ENCODE measurements at regions not wholly inside any gene's neighbourhood (a gene's known extent, or its start where the extent isn't known, plus 50 kb on each side); places are given as distances from the start of the nearest gene placed in this dataset.

GRCh38 chr16:86662740-86663139 lies 84.4 kb downstream of the FOXL1 start:
- H3K4me1 ChIP-seq (ENCODE audit: control insufficient read depth in 5 of 5, insufficient read depth in 5 of 5, low read length in 5 of 5): peaks cover 0 to 21% (median 0%) of the 10 kb centered on the region in 5 donors
- H3K9ac ChIP-seq (ENCODE audit: low read length in 5 of 5): no peak overlapping the region
- no peaks in the 10 kb centered on the region for H3K9me3 ChIP-seq (ENCODE audit: control insufficient read depth in 5 of 5, low read length in 5 of 5)
- no peak overlapping the region for H3K27ac ChIP-seq (ENCODE audit: low read depth, low read length)
- H3K36me3 ChIP-seq (ENCODE audit: control insufficient read depth in 5 of 5, insufficient read depth in 5 of 5, low read length in 5 of 5): no peaks in the 10 kb centered on the region
- H3K27me3 ChIP-seq (ENCODE audit: control insufficient read depth in 5 of 5, insufficient read depth in 4 of 5, low read length in 5 of 5): peaks cover 13 to 47% (median 21%) of the 10 kb centered on the region in 5 donors
- H3K4me3 ChIP-seq (ENCODE audit: low read depth in 1 of 5, low read length in 5 of 5): no peak overlapping the region

- Histone ChIP-seq H3K27me3 (ENCODE audit: control insufficient read depth in 5 of 5, insufficient read depth in 4 of 5, low read length in 5 of 5) (peaks cover 13 to 41% (median 18%) of the 10 kb centered on the region in 5 donors), H3K36me3 (ENCODE audit: control insufficient read depth in 5 of 5, insufficient read depth in 5 of 5, low read length in 5 of 5) (no peaks in the 10 kb centered on the region), H3K9me3 (ENCODE audit: control insufficient read depth in 5 of 5, low read length in 5 of 5) (no peaks in the 10 kb centered on the region), H3K4me1 (ENCODE audit: control insufficient read depth in 5 of 5, insufficient read depth in 5 of 5, low read length in 5 of 5) (peaks cover 0 to 29% (median 0%) of the 10 kb centered on the region in 5 donors), H3K27ac (ENCODE audit: low read depth, low read length) (no peak overlapping the region), H3K4me3 (ENCODE audit: low read depth in 1 of 5, low read length in 5 of 5) (no peak overlapping the region), H3K9ac (ENCODE audit: low read length in 5 of 5) (no peak overlapping the region)
These were observed 85.6 kb downstream of the FOXL1 start for GRCh38 chr16:86663685-86664521.

GRCh38 chr16:86664522-86665318 lies 86.4 kb downstream of the FOXL1 start:
- no peaks in the 10 kb centered on the region for H3K36me3 ChIP-seq (ENCODE audit: control insufficient read depth in 5 of 5, insufficient read depth in 5 of 5, low read length in 5 of 5)
- no peak overlapping the region for H3K27ac ChIP-seq (ENCODE audit: low read depth, low read length)
- H3K9ac ChIP-seq (ENCODE audit: low read length in 5 of 5): no peak overlapping the region
- H3K4me3 ChIP-seq (ENCODE audit: low read depth in 1 of 5, low read length in 5 of 5): no peak overlapping the region
- peaks cover 0 to 29% (median 0%) of the 10 kb centered on the region in 5 donors for H3K4me1 ChIP-seq (ENCODE audit: control insufficient read depth in 5 of 5, insufficient read depth in 5 of 5, low read length in 5 of 5)
- no peaks in the 10 kb centered on the region for H3K9me3 ChIP-seq (ENCODE audit: control insufficient read depth in 5 of 5, low read length in 5 of 5)
- peaks cover 13 to 45% (median 23%) of the 10 kb centered on the region in 5 donors for H3K27me3 ChIP-seq (ENCODE audit: control insufficient read depth in 5 of 5, insufficient read depth in 4 of 5, low read length in 5 of 5)

- Histone ChIP-seq H3K9ac (ENCODE audit: low read length in 5 of 5) (no peak overlapping the region), H3K4me3 (ENCODE audit: low read depth in 1 of 5, low read length in 5 of 5) (no peak overlapping the region), H3K4me1 (ENCODE audit: control insufficient read depth in 5 of 5, insufficient read depth in 5 of 5, low read length in 5 of 5) (peaks cover 0 to 29% (median 0%) of the 10 kb centered on the region in 5 donors), H3K9me3 (ENCODE audit: control insufficient read depth in 5 of 5, low read length in 5 of 5) (no peaks in the 10 kb centered on the region), H3K36me3 (ENCODE audit: control insufficient read depth in 5 of 5, insufficient read depth in 5 of 5, low read length in 5 of 5) (no peaks in the 10 kb centered on the region), H3K27me3 (ENCODE audit: control insufficient read depth in 5 of 5, insufficient read depth in 4 of 5, low read length in 5 of 5) (peaks cover 8 to 47% (median 20%) of the 10 kb centered on the region in 5 donors), H3K27ac (ENCODE audit: low read depth, low read length) (no peak overlapping the region)
These were observed 86.9 kb downstream of the FOXL1 start for GRCh38 chr16:86665319-86665675.

- Histone ChIP-seq H3K27me3 (ENCODE audit: control insufficient read depth in 5 of 5, insufficient read depth in 4 of 5, low read length in 5 of 5) (peaks cover 5 to 47% (median 18%) of the 10 kb centered on the region in 5 donors), H3K36me3 (ENCODE audit: control insufficient read depth in 5 of 5, insufficient read depth in 5 of 5, low read length in 5 of 5) (no peaks in the 10 kb centered on the region), H3K27ac (ENCODE audit: low read depth, low read length) (no peak overlapping the region), H3K9ac (ENCODE audit: low read length in 5 of 5) (no peak overlapping the region), H3K4me3 (ENCODE audit: low read depth in 1 of 5, low read length in 5 of 5) (no peak overlapping the region), H3K9me3 (ENCODE audit: control insufficient read depth in 5 of 5, low read length in 5 of 5) (no peaks in the 10 kb centered on the region), H3K4me1 (ENCODE audit: control insufficient read depth in 5 of 5, insufficient read depth in 5 of 5, low read length in 5 of 5) (peaks cover 0 to 29% (median 0%) of the 10 kb centered on the region in 5 donors)
These were observed 87.6 kb downstream of the FOXL1 start for GRCh38 chr16:86665929-86666328.

- peaks cover 12 to 47% (median 18%) of the 10 kb centered on the region in 5 donors for H3K27me3 ChIP-seq (ENCODE audit: control insufficient read depth in 5 of 5, insufficient read depth in 4 of 5, low read length in 5 of 5)
- H3K9ac ChIP-seq (ENCODE audit: low read length in 5 of 5): no peak overlapping the region
- H3K4me1 ChIP-seq (ENCODE audit: control insufficient read depth in 5 of 5, insufficient read depth in 5 of 5, low read length in 5 of 5): peaks cover 0 to 29% (median 0%) of the 10 kb centered on the region in 5 donors
- no peaks in the 10 kb centered on the region for H3K36me3 ChIP-seq (ENCODE audit: control insufficient read depth in 5 of 5, insufficient read depth in 5 of 5, low read length in 5 of 5)
- no peak overlapping the region for H3K27ac ChIP-seq (ENCODE audit: low read depth, low read length)
- H3K4me3 ChIP-seq (ENCODE audit: low read depth in 1 of 5, low read length in 5 of 5): no peak overlapping the region
- H3K9me3 ChIP-seq (ENCODE audit: control insufficient read depth in 5 of 5, low read length in 5 of 5): no peaks in the 10 kb centered on the region
These were observed 88.7 kb downstream of the FOXL1 start for GRCh38 chr16:86667035-86667434.

GRCh38 chr16:86668136-86668910 lies 90.0 kb downstream of the FOXL1 start:
- H3K27ac ChIP-seq (ENCODE audit: low read depth, low read length): no peak overlapping the region
- no peaks in the 10 kb centered on the region for H3K36me3 ChIP-seq (ENCODE audit: control insufficient read depth in 5 of 5, insufficient read depth in 5 of 5, low read length in 5 of 5)
- peaks cover 13 to 39% (median 25%) of the 10 kb centered on the region in 5 donors for H3K27me3 ChIP-seq (ENCODE audit: control insufficient read depth in 5 of 5, insufficient read depth in 4 of 5, low read length in 5 of 5)
- H3K9ac ChIP-seq (ENCODE audit: low read length in 5 of 5): no peak overlapping the region
- peaks cover 0 to 29% (median 0%) of the 10 kb centered on the region in 5 donors for H3K4me1 ChIP-seq (ENCODE audit: control insufficient read depth in 5 of 5, insufficient read depth in 5 of 5, low read length in 5 of 5)
- H3K4me3 ChIP-seq (ENCODE audit: low read depth in 1 of 5, low read length in 5 of 5): no peak overlapping the region
- H3K9me3 ChIP-seq (ENCODE audit: control insufficient read depth in 5 of 5, low read length in 5 of 5): peaks cover 0 to 9% (median 4%) of the 10 kb centered on the region in 5 donors

GRCh38 chr16:86669285-86669805 lies 91.0 kb downstream of the FOXL1 start:
- Histone ChIP-seq H3K9ac (ENCODE audit: low read length in 5 of 5) (no peak overlapping the region), H3K36me3 (ENCODE audit: control insufficient read depth in 5 of 5, insufficient read depth in 5 of 5, low read length in 5 of 5) (no peaks in the 10 kb centered on the region), H3K27ac (ENCODE audit: low read depth, low read length) (no peak overlapping the region), H3K4me3 (ENCODE audit: low read depth in 1 of 5, low read length in 5 of 5) (no peak overlapping the region), H3K4me1 (ENCODE audit: control insufficient read depth in 5 of 5, insufficient read depth in 5 of 5, low read length in 5 of 5) (peaks cover 0 to 24% (median 0%) of the 10 kb centered on the region in 5 donors), H3K9me3 (ENCODE audit: control insufficient read depth in 5 of 5, low read length in 5 of 5) (peaks cover 0 to 15% (median 5%) of the 10 kb centered on the region in 5 donors), H3K27me3 (ENCODE audit: control insufficient read depth in 5 of 5, insufficient read depth in 4 of 5, low read length in 5 of 5) (peaks cover 10 to 38% (median 25%) of the 10 kb centered on the region in 5 donors)

- H3K36me3 ChIP-seq (ENCODE audit: control insufficient read depth in 5 of 5, insufficient read depth in 5 of 5, low read length in 5 of 5): no peaks in the 10 kb centered on the region
- no peak overlapping the region for H3K27ac ChIP-seq (ENCODE audit: low read depth, low read length)
- no peak overlapping the region for H3K4me3 ChIP-seq (ENCODE audit: low read depth in 1 of 5, low read length in 5 of 5)
- H3K27me3 ChIP-seq (ENCODE audit: control insufficient read depth in 5 of 5, insufficient read depth in 4 of 5, low read length in 5 of 5): peaks cover 10 to 38% (median 20%) of the 10 kb centered on the region in 5 donors
- H3K9ac ChIP-seq (ENCODE audit: low read length in 5 of 5): no peak overlapping the region
- peaks cover 0 to 16% (median 0%) of the 10 kb centered on the region in 5 donors for H3K4me1 ChIP-seq (ENCODE audit: control insufficient read depth in 5 of 5, insufficient read depth in 5 of 5, low read length in 5 of 5)
- H3K9me3 ChIP-seq (ENCODE audit: control insufficient read depth in 5 of 5, low read length in 5 of 5): peaks cover 0 to 15% (median 5%) of the 10 kb centered on the region in 5 donors
These were observed 91.8 kb downstream of the FOXL1 start for GRCh38 chr16:86669937-86670749.
